Activated T-cell treated with anti-CD3 and anti-CD28 coated beads, Interleukin-2, amount 50 U/mL, for 48 hours (primary cell): ENCODE measurements at regions not wholly inside any gene's neighbourhood (a gene's known extent, or its start where the extent isn't known, plus 50 kb on each side); places are given as distances from the start of the nearest gene placed in this dataset.
"Not testable (repeated sequence)": the region's sequence is repeated elsewhere in the genome, so short reads cannot be mapped to it uniquely, and the experiment has no call there.

ENCODE experiments used
- DNase-seq, 2 experiments: peaks; one replicate each; pipeline ENCODE4 v3.0.0-alpha.2; 2020

DNA sequence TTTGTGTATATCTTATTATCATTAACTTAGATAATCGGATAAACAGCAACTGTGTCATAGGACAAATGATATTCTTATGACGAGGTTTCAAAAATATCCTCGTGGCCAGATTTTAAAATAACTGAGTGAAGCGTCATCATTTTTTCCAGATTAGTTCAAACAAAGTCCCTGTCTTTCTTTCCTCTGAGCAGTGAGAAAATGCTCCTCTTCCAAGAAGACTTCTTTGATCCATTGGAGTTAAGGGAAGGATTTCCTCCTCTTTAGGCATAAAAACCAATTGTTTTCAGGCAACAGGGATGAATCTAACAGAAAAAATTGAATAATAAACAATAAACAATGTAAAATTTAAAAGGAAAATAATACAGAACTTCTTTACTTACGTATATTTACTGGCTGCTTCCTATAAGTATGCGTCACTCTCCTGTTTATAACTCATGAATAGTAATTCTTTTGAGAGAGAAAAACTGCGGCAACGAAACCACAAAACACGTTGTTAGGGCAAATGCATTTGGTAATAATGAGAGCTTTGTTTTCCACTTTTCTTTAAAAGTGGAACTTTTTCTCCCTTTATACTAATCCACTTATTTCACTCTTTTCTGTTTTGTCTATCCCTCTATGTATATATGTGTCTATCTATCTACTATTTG is 419.4 kb upstream of the ONECUT1 start:
- DNase-seq = no peak

DNA sequence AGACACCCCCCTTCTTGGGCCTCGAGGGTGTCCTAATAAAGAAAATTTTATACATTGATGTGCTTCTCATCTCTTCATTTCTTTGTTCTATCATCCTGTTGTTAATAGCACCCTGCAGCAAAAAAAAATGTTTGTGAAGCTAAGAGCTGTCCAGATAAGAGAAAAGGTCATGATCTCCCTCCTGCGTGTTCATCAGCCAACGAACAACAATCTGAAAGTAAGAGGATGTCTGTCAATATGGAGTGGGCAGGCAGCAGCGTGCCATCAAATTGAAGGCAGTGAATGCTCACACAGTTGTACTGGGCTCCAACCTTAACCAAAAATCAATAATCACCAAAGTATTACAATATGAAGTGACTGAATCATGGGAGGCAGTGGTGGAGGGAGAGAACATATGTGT is 418.6 kb upstream of the ONECUT1 start:
- DNase-seq = no peak

DNA sequence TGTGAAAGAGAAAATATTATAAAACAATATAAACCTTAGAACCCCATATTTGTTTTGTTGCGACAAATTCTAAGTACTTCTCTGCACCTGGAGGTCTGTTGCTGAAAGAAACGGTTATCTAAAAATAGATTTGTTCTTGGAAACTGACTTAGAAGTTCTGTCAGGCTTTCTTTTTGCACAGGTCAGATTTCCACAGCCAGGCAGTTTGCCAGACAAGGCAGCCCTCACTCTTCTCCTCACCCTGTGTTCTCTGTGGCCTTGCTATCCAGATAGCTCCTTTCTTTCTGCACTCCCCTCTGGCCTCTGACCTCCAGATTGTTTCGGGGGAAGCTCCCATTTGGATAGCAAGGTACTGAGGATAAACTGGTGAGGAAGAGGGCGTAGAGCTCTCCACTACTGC is 413.3 kb upstream of the ONECUT1 start:
- no peak for DNase-seq

DNA sequence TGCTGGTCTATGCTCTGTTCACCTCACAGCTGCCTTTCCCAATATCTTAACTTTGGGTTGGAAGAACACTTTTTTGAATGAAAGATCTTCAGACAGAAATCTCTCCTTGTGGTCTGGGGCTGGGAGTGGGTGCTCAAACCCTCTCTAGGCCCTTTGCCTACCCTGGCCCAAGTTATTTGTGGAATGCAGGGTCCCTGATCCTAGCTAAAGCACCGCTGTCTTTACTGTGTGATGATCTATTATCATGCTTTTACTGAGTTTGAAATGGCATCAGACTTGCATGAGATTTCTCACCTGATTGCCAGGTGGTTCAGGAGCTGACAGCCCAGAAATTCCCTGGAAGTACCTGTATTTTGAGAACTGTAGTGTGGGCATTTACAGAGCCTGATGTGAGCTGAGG is 412.7 kb upstream of the ONECUT1 start:
- DNase-seq = no peak

DNA sequence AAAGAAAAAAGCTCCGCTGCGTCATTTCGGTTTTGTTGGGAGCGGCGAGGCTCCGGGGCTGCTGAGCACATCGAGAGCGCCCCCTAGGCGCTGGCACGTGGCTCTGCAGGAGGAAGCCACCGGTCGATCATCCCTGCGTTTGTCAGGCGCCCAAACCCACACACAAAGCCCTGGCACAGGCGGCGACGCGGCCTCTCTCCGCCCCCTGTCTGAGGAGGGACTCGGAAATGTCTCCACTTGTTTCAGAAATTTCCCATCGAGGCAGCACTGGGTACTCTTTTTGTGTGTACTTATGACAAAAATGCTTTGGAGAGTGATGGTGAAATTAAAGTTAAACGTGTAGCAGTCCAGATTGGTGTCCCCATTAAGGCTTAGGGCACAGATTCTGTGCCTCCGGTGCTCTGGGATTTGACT is 407.3 kb upstream of the ONECUT1 start:
- DNase-seq = peak; percentile 50 to 65

DNA sequence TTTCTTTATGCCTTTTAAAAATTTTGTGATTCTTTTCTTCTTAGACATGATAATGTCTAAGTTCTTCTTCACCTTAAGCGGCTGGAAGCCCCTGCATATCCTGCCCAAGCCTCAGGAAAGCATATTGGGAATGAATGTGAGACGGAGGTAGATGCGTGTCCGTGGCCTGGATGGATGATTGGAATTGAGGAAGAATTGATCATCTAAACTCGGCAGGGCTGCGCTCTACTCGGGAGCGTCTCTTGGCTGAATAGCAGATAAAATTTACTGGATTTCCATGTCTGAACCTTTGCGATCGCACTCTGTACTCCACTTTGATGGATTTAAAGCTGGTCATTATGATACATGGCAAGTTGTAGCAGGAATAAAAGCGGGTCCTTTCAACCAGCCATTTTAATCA is 406.7 kb upstream of the ONECUT1 start:
- no peak for DNase-seq

DNA sequence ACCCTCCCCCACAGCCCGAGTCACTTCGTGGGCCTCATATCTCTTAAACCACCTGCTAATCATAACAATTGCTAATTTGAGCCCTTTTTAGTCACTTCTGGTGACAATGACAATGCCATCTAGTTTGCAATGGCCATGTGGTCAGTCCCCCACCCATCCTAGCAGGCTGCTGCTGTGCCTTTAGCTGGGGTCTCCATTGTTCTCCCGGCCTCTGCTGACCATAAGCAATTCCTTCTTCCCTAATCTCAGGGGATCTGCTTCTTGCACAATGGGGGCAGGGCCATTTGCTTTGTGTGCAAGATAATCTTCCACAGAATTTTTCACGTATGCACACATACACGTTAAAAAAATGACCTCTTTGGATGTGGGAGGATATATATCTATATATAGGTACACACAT is 406.1 kb upstream of the ONECUT1 start:
- DNase-seq = no peak

DNA sequence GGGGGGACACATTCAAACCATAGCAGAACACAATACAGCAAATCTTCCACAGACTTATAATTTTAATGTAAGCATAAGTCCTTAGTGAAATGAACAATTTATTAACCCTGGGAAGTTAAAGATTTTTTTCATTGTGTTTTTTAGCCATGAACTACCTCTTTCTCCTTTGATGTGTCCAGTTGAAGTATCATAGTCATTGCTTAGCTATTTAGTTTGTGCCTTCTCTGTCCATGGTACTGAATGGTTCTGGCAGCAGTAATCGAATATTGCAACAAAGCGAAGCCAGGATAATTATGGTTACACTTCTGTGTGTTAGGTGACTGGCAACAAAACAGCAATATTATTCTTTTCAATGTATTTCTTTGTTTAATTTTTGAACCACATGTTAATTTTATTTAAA is 403.0 kb upstream of the ONECUT1 start:
- no peak for DNase-seq

DNA sequence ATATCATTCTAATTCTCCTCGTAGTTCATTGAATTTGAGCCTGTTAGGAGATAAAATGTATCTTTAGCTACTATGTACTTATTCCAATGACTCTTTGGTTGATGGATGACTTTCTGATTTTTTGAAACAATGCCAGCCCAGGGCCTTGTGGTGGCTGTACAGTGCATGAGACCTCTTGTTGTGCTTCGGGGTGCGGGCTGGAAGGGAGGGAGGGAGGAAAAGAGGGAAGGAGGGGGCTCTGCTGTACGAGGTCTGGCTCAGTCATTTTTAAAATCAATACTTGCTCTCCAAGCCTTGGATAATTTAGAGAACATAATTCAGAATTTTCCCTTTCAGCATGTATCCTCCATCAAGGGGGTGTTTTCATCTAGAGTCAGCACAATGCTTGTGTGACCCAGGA is 399.7 kb upstream of the ONECUT1 start:
- no peak for DNase-seq

DNA sequence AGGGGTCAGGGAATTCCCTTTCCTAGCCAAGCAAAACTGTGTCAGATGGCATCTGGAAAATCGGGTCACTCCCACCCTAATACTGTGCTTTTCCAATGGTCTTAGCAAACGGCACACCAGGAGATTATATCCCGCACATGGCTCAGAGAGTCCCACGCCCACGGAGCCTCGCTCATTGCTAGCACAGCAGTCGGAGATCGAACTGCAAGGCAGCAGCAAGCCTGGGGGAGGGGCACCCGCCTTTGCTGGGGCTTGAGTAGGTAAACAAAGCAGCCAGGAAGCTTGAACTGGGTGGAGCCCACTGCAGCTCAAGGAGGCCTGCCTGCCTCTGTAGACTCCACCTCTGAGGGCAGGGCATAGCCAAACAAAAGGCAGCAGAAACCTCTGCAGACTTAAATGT is 393.3 kb upstream of the ONECUT1 start:
- not testable (repeated sequence) for DNase-seq

DNA sequence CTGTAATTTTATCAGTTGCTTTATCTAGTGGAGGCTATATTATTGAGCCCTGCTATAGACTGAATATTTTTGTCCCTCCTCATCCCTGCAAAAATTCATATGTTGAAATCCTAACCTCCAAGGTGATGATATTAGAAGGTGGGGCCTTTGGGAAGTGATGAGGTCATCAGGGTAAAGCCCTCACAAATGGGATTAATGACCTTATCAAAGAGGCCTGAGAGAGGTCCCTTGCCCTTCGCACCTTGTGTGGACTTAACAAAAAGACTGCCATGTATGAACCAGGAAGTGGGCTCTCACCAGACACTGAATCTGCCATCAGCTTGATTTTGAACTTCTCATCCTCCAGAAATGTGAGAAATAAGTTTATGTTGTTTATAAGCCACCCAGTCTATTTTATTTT is 381.4 kb upstream of the ONECUT1 start:
- no peak for DNase-seq

DNA sequence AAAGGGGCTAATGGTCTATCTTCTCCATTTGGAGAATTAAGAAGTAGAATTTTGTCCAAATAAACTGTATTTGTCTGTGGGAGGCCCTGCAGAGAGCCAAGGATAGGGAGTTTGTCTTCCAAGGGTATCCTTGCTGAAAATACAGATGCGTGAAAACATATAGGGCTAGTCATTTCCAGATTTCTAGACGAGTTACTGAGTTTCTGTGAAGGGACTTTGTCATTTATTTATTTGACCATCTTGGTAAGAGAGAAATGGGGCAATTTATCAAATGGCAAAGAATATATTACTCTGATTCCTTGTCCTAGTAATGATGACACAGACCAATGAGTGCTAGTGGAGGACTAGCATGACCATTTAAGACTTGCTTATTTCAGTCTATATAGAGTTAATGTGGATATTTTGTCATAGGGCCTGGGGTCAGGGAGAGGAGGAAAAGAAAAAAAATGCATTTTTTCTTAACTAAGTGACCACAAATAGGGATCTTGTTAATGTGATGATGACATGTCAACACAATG is 376.6 kb upstream of the ONECUT1 start:
- no peak for DNase-seq

DNA sequence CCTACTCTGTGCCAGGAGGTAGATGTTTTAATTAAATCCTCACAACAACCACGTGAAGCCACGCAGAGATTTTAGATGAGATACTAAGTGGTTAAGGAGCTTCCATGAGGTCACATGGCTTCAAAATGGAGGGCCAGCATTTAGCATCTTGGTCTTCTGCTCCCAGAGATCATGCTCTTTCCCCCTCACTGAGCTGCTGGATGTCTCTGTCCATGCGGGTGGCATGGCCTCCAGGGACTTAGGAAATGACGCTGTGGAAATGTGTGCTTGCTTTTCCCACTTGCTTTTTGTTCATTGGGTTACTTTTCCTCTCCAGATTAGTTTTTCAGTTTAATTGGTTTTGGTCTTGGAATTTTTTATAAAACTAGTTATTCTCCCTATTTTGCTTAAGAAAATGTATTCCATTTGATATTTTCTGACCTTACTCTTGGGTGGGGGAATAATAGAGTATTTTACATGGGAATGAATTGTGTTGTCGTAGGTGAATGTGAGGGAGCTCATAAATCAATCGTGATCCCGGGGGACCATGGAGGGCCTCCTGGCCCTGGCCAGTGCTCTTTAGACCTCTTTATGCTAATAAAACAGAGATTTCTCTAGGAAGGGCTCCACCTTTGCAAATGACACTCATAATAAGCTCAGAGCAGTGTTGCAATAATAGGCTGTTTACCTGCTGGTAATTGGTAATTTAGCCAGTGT is 376.0 kb upstream of the ONECUT1 start:
- DNase-seq = no peak

DNA sequence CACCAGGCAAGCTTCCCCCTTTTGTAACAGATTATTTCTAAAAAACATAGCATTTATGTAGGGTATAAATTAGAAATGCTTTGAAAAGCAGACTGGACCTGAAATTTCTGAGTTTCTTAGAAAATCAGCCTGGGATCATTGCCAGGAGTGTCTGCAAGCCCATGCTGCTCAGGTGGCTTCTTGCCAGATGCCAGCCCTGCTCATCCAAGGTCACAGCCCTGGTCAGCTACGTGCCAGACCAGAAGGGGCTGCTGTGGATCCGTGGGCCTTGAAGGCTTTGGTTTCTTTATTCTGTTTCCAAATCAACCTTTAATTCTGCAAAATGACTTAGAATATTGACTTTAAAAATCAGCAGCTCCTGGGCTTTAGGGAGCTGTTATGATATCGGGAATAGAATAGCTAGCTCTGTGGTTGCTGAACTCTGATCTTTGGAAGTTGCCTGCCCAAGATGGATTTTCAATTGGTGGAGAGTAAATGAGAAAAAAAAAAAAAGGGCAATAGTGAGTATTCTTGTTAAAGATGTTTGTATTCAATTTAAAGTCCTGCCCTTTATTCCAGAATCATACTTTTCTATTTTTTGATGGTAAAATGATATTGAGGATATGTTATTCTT is 370.1 kb upstream of the ONECUT1 start:
- DNase-seq = no peak

DNA sequence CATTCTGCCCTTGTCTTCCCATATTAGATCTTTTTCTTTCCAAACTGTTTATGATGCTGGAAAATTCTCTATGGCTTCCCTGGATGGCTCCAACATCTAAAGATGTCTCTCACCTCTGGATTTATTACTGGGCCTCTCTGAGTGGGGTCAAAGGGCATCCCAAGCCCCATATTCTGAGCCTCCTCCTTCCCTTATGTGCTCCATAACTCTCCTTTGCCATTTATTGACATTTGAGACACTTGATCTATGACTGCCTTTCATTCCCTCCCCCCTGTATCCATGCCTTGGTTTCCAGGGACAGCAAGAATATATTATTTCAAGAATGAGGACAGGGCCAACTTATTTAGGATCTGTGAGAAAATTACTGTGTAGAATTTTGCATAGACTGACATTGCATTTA is 369.3 kb upstream of the ONECUT1 start:
- DNase-seq = no peak

DNA sequence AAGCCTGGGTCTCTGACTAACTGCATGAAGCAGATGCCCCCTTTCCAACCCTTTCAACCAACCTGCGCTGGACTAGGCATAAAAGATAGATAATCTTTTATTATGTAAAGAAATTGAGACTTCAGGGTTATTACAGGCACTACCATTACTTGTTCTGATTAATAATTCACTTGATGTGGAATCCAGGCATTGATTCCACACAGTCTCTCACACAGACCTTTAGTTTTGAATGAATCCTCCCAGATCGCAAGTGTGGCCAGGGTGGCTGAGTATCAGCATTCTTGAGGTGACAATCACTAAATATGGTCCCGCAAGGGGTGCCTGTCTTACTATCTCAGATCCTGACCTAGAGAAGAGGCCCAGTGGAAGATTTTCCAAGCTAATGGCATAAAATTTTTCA is 368.9 kb upstream of the ONECUT1 start:
- no peak for DNase-seq

DNA sequence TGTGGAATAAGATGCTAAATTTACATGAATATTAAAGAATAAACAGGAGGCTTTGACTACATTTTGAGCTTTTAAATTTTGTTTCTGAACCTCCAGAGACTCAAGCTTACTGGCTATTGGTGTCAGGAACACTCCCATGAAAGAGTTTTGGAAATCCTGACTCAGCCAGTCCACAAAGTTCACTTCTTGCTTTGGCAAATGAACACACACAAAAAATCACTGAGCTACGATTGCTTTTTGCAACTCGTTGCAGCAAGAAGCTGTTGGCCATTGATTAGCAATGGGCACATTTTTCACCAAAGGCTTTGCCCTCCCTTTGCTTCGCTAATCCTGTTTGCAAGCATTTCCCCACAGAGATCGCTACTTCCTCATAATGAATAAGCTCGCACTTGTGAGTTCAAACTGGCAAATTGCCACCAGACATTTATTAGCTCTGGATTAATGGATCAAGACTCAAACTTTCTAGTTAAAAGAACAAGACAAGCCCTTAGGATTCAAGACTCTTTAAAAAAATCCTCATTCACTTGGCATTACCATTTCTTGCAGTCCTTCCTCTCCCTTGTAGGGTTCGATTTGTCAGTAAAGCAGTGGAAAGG is 343.2 kb upstream of the ONECUT1 start:
- DNase-seq = no peak

DNA sequence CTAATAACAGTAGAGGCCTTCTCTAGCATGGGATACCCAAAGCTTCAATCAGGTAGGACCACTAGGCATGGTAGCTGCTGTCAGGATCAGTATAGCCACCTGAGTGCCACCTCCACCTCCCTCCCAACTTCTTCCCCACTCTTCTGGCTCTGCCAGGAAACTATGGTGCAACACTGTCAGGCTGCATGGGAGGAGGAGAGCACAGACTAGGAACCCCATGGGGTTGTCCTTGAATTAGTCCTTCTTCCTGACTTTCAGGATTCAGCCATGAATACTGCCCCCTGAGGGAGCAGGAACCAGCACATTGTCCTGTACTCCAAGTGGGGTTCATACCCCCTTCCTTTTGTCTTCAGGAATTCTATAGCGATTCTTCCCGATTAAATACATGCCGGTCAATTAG is 340.8 kb upstream of the ONECUT1 start:
- no peak for DNase-seq

DNA sequence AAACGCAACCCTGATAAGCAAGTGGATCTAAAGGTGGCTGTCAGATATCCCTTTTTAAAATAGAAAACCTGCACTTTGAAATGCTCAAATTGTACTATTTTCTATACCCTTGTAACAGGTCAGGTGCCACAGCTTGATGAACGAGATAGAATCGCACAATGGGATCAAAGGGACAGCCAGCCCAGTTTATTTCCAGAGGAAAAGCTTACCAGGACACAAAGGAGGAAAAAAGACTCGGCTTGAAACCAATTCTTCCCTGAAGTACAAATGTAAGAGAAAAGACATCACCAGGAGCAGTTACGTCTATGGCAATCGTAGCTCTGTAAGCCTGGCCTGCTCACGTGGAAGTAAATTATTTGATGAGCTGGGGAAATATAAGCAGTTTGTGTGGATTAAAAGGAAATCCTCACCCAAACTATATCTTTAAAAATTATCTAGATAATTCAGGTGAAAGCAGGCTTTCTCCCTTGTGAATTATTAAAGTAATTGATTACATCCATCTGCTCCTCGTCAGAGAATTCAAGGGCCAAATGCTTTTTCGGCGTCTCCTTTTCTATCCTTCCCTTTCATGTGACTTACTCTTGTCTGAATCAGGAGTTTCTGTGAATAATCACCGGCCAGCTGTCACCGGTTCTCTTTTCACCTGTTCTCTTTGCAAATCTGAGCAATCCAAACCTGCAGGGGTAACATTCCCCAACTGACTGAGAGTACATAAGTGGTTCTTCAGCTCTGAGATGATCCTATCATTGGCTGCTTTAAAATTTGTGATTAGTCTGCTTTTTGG is 339.2 kb upstream of the ONECUT1 start:
- no peak for DNase-seq

DNA sequence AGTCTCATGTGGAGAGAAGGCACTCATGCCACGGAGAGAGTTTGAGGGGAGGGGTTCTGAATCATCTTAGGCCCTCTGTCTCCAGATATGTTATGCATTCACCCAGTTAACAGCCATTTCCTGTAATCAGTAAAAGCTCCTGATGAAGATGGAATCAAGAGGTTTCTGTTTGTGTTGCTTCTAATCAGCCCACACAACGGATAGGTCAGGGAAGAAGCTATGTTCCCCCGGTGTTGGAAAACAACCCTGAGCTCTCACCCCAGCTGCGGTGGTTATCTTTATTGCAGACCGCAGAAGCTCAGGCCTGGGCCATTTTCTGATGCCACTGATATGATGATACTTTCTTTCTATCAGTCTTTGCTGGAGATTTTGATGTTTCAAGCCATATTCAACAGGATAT is 338.5 kb upstream of the ONECUT1 start:
- DNase-seq = no peak

DNA sequence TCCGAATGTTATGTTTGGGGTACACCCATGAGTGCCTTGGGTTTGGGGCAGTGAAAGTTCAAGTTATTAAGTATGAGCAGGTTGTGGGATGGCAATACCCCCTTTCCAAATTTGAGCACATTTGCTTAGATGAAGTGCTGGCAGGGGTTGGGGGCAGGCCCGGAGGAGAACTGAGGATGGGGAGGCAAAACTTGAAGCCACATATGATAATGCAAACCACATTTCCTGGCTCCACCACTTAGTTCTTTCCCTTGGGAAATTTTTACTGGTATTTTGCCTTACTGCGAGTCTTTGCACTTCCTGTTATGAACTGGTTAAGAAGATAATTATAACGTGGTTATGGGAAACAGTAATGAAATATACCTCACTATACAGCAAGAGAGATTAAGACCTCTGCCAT is 336.0 kb upstream of the ONECUT1 start:
- no peak for DNase-seq

DNA sequence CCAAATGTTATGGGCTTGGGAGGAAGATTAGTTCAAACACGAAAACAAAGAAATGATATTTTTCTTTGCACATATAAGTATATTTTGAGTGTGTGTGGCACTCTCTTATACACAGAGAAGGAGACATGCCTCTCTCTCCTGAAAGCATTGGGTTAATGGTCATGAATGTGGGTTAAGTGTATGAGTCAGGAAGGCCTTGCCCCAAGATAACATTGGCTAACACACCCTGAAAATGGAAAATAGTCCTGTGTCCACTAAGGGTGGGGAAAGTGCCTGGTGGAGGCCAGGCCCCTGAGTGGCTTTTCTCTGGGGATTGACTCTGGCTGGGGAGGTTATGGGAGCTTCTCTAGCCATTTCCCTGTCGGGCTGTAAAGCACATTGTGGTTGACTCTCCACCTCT is 332.7 kb upstream of the ONECUT1 start:
- DNase-seq = no peak

DNA sequence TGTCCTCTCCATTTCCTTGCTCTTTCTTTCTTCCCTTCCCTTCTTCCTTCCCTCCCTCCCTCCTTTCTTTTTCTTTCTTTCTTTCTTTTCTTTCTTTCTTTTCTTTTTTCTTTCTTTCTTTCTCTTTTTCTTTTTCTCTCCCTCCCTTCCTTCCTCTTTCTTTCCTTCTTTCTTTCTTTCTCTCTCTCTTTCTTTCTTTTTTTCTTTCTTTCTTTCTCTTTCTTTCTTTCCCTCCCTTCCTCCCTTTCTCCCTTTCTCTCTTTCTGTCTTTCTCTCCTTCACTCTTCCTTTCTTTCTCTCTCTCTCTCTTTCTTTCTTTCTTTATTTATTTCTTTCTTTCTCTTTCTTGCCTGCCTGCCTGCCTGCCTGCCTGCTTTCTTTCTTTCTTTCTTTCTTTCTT is 326.8 kb upstream of the ONECUT1 start:
- not testable (repeated sequence) for DNase-seq
